BLaER1 treated with 17β-estradiol and CSF1 and Interleukin-3, amounts not matched to agents 10 nM and 100 nM (cell line): ENCODE measurements at regions not wholly inside any gene's neighbourhood (a gene's known extent, or its start where the extent isn't known, plus 50 kb on each side); places are given as distances from the start of the nearest gene placed in this dataset.

Experiments
- H3K27ac ChIP-seq, 11 experiments: shearing (Covaris generic); formaldehyde crosslinking; 2 replicates each; pipeline ENCODE4 v1.8.1; 2022
- H3K27me3 ChIP-seq, 11 experiments: shearing (Covaris generic); formaldehyde crosslinking; 2 replicates each; pipeline ENCODE4 v1.8.1; 2022
- H3K36me3 ChIP-seq, 11 experiments: shearing (Covaris generic); formaldehyde crosslinking; 2 replicates each; pipeline ENCODE4 v1.8.1; 2022
- H3K4me1 ChIP-seq, 10 experiments: shearing (Covaris generic); formaldehyde crosslinking; 2 replicates each; pipeline ENCODE4 v1.8.1; 2022
- H3K4me2 ChIP-seq, 11 experiments: shearing (Covaris generic); formaldehyde crosslinking; 2 replicates each; pipeline ENCODE4 v1.8.1; 2022
- H3K4me3 ChIP-seq, 10 experiments: shearing (Covaris generic); formaldehyde crosslinking; 2 replicates each; pipeline ENCODE4 v1.8.1; 2022
- H3K9ac ChIP-seq, 11 experiments: shearing (Covaris generic); formaldehyde crosslinking; 2 replicates each; pipeline ENCODE4 v1.8.1; 2022
- H3K9me3 ChIP-seq, 11 experiments: shearing (Covaris generic); formaldehyde crosslinking; replicated peaks in 1 of 11; 2 replicates each; pipeline ENCODE4 v1.8.1; 2022
- H4K20me1 ChIP-seq, 11 experiments: shearing (Covaris generic); formaldehyde crosslinking; 2 replicates each; pipeline ENCODE4 v1.8.1; 2022
- Cebpa-rat ChIP-seq, 11 experiments: shearing (Covaris generic); IDR thresholded peaks; 2 replicates each; pipeline ENCODE4 v1.8.1; 2022

- H3K27me3 ChIP-seq = no peaks in the 10 kb centered on the region
- H3K36me3 ChIP-seq = no peaks in the 10 kb centered on the region
- no peak overlapping the region for H3K27ac ChIP-seq
- H3K4me2 ChIP-seq = no peak overlapping the region
- H3K9ac ChIP-seq = no peak overlapping the region
- H3K9me3 ChIP-seq = no peaks in the 10 kb centered on the region
- no peak overlapping the region for H3K4me3 ChIP-seq
- no peak for TF ChIP-seq Cebpa-rat (IDR thresholded peaks at IDR 0.05)
- H3K4me1 ChIP-seq = peaks cover 0 to 4% (median 0%) of the 10 kb centered on the region in 10 experiments; a peak in 2 of 20 replicates
- H4K20me1 ChIP-seq = 0 out of 22 replicates have a peak, but pooled peaks cover 0 to 5% (median 0%) of the 10 kb centered on the region in 11 experiments
These were observed 202.1 kb downstream of the NOVA1 start for GRCh38 chr14:26395726-26396125.

- H3K27ac ChIP-seq = no peak overlapping the region
- H3K4me1 ChIP-seq = peaks cover 0 to 16% (median 0%) of the 10 kb centered on the region in 10 experiments; a peak in 7 of 20 replicates
- H4K20me1 ChIP-seq = no peaks in the 10 kb centered on the region
- no peaks in the 10 kb centered on the region for H3K36me3 ChIP-seq
- TF ChIP-seq Cebpa-rat (IDR thresholded peaks at IDR 0.05) = no peak
- H3K4me2 ChIP-seq = no peak overlapping the region
- no peak overlapping the region for H3K9ac ChIP-seq
- no peak overlapping the region for H3K4me3 ChIP-seq
- no peaks in the 10 kb centered on the region for H3K27me3 ChIP-seq
- H3K9me3 ChIP-seq = no peaks in the 10 kb centered on the region
These were observed 203.6 kb downstream of the NOVA1 start for GRCh38 chr14:26394150-26394810.

GRCh38 chr14:26392498-26392897, 205.3 kb downstream of the NOVA1 start:
- H3K36me3 ChIP-seq = no peaks in the 10 kb centered on the region
- H3K4me1 ChIP-seq = peaks cover 0 to 26% (median 0%) of the 10 kb centered on the region in 10 experiments; a peak in 7 of 20 replicates
- H3K4me2 ChIP-seq = no peak overlapping the region
- no peak overlapping the region for H3K4me3 ChIP-seq
- no peaks in the 10 kb centered on the region for H3K27me3 ChIP-seq
- no peak for TF ChIP-seq Cebpa-rat (IDR thresholded peaks at IDR 0.05)
- no peak overlapping the region for H3K27ac ChIP-seq
- H4K20me1 ChIP-seq = no peaks in the 10 kb centered on the region
- H3K9ac ChIP-seq = no peak overlapping the region
- H3K9me3 ChIP-seq = no peaks in the 10 kb centered on the region

GRCh38 chr14:26389646-26390508, 208.0 kb downstream of the NOVA1 start:
- no peak overlapping the region for H3K27ac ChIP-seq
- no peaks in the 10 kb centered on the region for H4K20me1 ChIP-seq
- H3K9ac ChIP-seq = no peak overlapping the region
- H3K4me3 ChIP-seq = no peak overlapping the region
- no peak for TF ChIP-seq Cebpa-rat (IDR thresholded peaks at IDR 0.05)
- no peaks in the 10 kb centered on the region for H3K36me3 ChIP-seq
- H3K4me1 ChIP-seq = peaks cover 0 to 26% (median 0%) of the 10 kb centered on the region in 10 experiments; a peak in 7 of 20 replicates
- H3K9me3 ChIP-seq = no peaks in the 10 kb centered on the region
- no peaks in the 10 kb centered on the region for H3K27me3 ChIP-seq
- peak overlapping the region in 3 of 11 experiments; percentile 36 to 60 (median 57); a peak in 6 of 22 replicates for H3K4me2 ChIP-seq

GRCh38 chr14:26385310-26385709, 212.5 kb downstream of the NOVA1 start:
- no peaks in the 10 kb centered on the region for H3K9me3 ChIP-seq
- no peak overlapping the region for H3K4me3 ChIP-seq
- H4K20me1 ChIP-seq = no peaks in the 10 kb centered on the region
- TF ChIP-seq Cebpa-rat (IDR thresholded peaks at IDR 0.05) = no peak
- no peak overlapping the region for H3K9ac ChIP-seq
- H3K36me3 ChIP-seq = no peaks in the 10 kb centered on the region
- no peak overlapping the region for H3K27ac ChIP-seq
- H3K4me2 ChIP-seq = no peak overlapping the region
- peaks cover 0 to 20% (median 0%) of the 10 kb centered on the region in 10 experiments; a peak in 6 of 20 replicates for H3K4me1 ChIP-seq
- no peaks in the 10 kb centered on the region for H3K27me3 ChIP-seq

- no peak overlapping the region for H3K4me2 ChIP-seq
- peaks cover 0 to 11% (median 4%) of the 10 kb centered on the region in 11 experiments; a peak in 5 of 22 replicates for H3K9me3 ChIP-seq
- no peaks in the 10 kb centered on the region for H3K4me1 ChIP-seq
- no peak overlapping the region for H3K27ac ChIP-seq
- no peaks in the 10 kb centered on the region for H3K27me3 ChIP-seq
- no peaks in the 10 kb centered on the region for H3K36me3 ChIP-seq
- no peaks in the 10 kb centered on the region for H4K20me1 ChIP-seq
- TF ChIP-seq Cebpa-rat (IDR thresholded peaks at IDR 0.05) = no peak
- no peak overlapping the region for H3K9ac ChIP-seq
- no peak overlapping the region for H3K4me3 ChIP-seq
These were observed 214.7 kb downstream of the NOVA1 start for GRCh38 chr14:26382901-26383685.

GRCh38 chr14:26381405-26381804, 216.4 kb downstream of the NOVA1 start:
- H3K9ac ChIP-seq = no peak overlapping the region
- H3K9me3 ChIP-seq = peaks cover 0 to 11% (median 4%) of the 10 kb centered on the region in 11 experiments; a peak in 5 of 22 replicates
- no peak overlapping the region for H3K27ac ChIP-seq
- no peaks in the 10 kb centered on the region for H3K27me3 ChIP-seq
- no peaks in the 10 kb centered on the region for H3K36me3 ChIP-seq
- no peak overlapping the region for H3K4me3 ChIP-seq
- no peak overlapping the region for H3K4me2 ChIP-seq
- H3K4me1 ChIP-seq = no peaks in the 10 kb centered on the region
- no peaks in the 10 kb centered on the region for H4K20me1 ChIP-seq
- TF ChIP-seq Cebpa-rat (IDR thresholded peaks at IDR 0.05) = no peak

- no peaks in the 10 kb centered on the region for H4K20me1 ChIP-seq
- peaks cover 0 to 11% (median 4%) of the 10 kb centered on the region in 11 experiments; a peak in 5 of 22 replicates for H3K9me3 ChIP-seq
- no peak overlapping the region for H3K4me2 ChIP-seq
- no peaks in the 10 kb centered on the region for H3K4me1 ChIP-seq
- H3K36me3 ChIP-seq = no peaks in the 10 kb centered on the region
- H3K27me3 ChIP-seq = no peaks in the 10 kb centered on the region
- TF ChIP-seq Cebpa-rat (IDR thresholded peaks at IDR 0.05) = no peak
- H3K27ac ChIP-seq = no peak overlapping the region
- H3K4me3 ChIP-seq = no peak overlapping the region
- no peak overlapping the region for H3K9ac ChIP-seq
These were observed 217.2 kb downstream of the NOVA1 start for GRCh38 chr14:26380637-26381036.

- Histone ChIP-seq H3K9ac (no peak overlapping the region), H3K4me2 (no peak overlapping the region), H3K4me3 (no peak overlapping the region), H3K27ac (no peak overlapping the region), H3K27me3 (no peaks in the 10 kb centered on the region), H3K4me1 (no peaks in the 10 kb centered on the region), H4K20me1 (no peaks in the 10 kb centered on the region), H3K9me3 (peaks cover 0 to 11% (median 4%) of the 10 kb centered on the region in 11 experiments; a peak in 5 of 22 replicates), H3K36me3 (no peaks in the 10 kb centered on the region)
- TF ChIP-seq Cebpa-rat (IDR thresholded peaks at IDR 0.05) = no peak
These were observed 217.9 kb downstream of the NOVA1 start for GRCh38 chr14:26379951-26380350.
